ENCODE measurements at regions not wholly inside any gene's neighbourhood (a gene's known extent, or its start where the extent isn't known, plus 50 kb on each side); places are given as distances from the start of the nearest gene placed in this dataset.

- Histone ChIP-seq H3K9me3 (ENCODE audit: control insufficient read depth, insufficient read depth, low read length) (no peaks in the 10 kb centered on the region), H3K4me3 (ENCODE audit: low read length) (no peak overlapping the region), H3K4me2 (ENCODE audit: low read length) (no peak overlapping the region), H3F3A (ENCODE audit: control insufficient read depth, insufficient read depth) (no peaks in the 10 kb centered on the region), H3K27me3 (ENCODE audit: control insufficient read depth, low read length) (no peaks in the 10 kb centered on the region), H3K36me3 (ENCODE audit: control insufficient read depth, low read length) (no peaks in the 10 kb centered on the region), H3K9me2 (replicated peaks; ENCODE audit: control insufficient read depth, low read length) (no peaks in the 10 kb centered on the region), H3K27ac (ENCODE audit: low read depth, low read length) (no peak overlapping the region), H3K79me2 (ENCODE audit: control insufficient read depth, low read length) (no peaks in the 10 kb centered on the region), H4K20me1 (ENCODE audit: control insufficient read depth, insufficient read depth, low read depth, low read length) (no peaks in the 10 kb centered on the region), H3K4me1 (ENCODE audit: control insufficient read depth, low read length) (no peaks in the 10 kb centered on the region)
- no peak for TF ChIP-seq CTCF (IDR thresholded peaks at IDR 0.05; ENCODE audit: low read depth, low read length, poor library complexity, severe bottlenecking)
- no peak for TF ChIP-seq EZH2phosphoT487 (IDR thresholded peaks at IDR 0.05; ENCODE audit: borderline replicate concordance, low read length)
Observed at GRCh38 chr1:222390181-222390580, 157.7 kb downstream of the HHIPL2 start.

GRCh38 chr1:222387007-222387814, 160.7 kb downstream of the HHIPL2 start:
- no peaks in the 10 kb centered on the region for H3K4me1 ChIP-seq (ENCODE audit: control insufficient read depth, low read length)
- no peaks in the 10 kb centered on the region for H3K9me2 ChIP-seq (replicated peaks; ENCODE audit: control insufficient read depth, low read length)
- H3F3A ChIP-seq (ENCODE audit: control insufficient read depth, insufficient read depth) = no peaks in the 10 kb centered on the region
- H3K4me3 ChIP-seq (ENCODE audit: low read length) = no peak overlapping the region
- no peaks in the 10 kb centered on the region for H3K9me3 ChIP-seq (ENCODE audit: control insufficient read depth, insufficient read depth, low read length)
- H3K27ac ChIP-seq (ENCODE audit: low read depth, low read length) = no peak overlapping the region
- H3K36me3 ChIP-seq (ENCODE audit: control insufficient read depth, low read length) = no peaks in the 10 kb centered on the region
- H3K27me3 ChIP-seq (ENCODE audit: control insufficient read depth, low read length) = no peaks in the 10 kb centered on the region
- no peak overlapping the region for H3K4me2 ChIP-seq (ENCODE audit: low read length)
- H3K79me2 ChIP-seq (ENCODE audit: control insufficient read depth, low read length) = no peaks in the 10 kb centered on the region
- TF ChIP-seq CTCF (IDR thresholded peaks at IDR 0.05; ENCODE audit: low read depth, low read length, poor library complexity, severe bottlenecking) = peak; percentile 21
- TF ChIP-seq EZH2phosphoT487 (IDR thresholded peaks at IDR 0.05; ENCODE audit: borderline replicate concordance, low read length) = no peak
- H4K20me1 ChIP-seq (ENCODE audit: control insufficient read depth, insufficient read depth, low read depth, low read length) = no peaks in the 10 kb centered on the region

- no peaks in the 10 kb centered on the region for H3K9me2 ChIP-seq (replicated peaks; ENCODE audit: control insufficient read depth, low read length)
- no peaks in the 10 kb centered on the region for H3K9me3 ChIP-seq (ENCODE audit: control insufficient read depth, insufficient read depth, low read length)
- no peaks in the 10 kb centered on the region for H3K4me1 ChIP-seq (ENCODE audit: control insufficient read depth, low read length)
- no peak overlapping the region for H3K27ac ChIP-seq (ENCODE audit: low read depth, low read length)
- no peaks in the 10 kb centered on the region for H3K27me3 ChIP-seq (ENCODE audit: control insufficient read depth, low read length)
- no peaks in the 10 kb centered on the region for H4K20me1 ChIP-seq (ENCODE audit: control insufficient read depth, insufficient read depth, low read depth, low read length)
- H3K36me3 ChIP-seq (ENCODE audit: control insufficient read depth, low read length) = no peaks in the 10 kb centered on the region
- no peak overlapping the region for H3K4me3 ChIP-seq (ENCODE audit: low read length)
- H3K79me2 ChIP-seq (ENCODE audit: control insufficient read depth, low read length) = no peaks in the 10 kb centered on the region
- no peaks in the 10 kb centered on the region for H3F3A ChIP-seq (ENCODE audit: control insufficient read depth, insufficient read depth)
- H3K4me2 ChIP-seq (ENCODE audit: low read length) = no peak overlapping the region
- TF ChIP-seq EZH2phosphoT487 (IDR thresholded peaks at IDR 0.05; ENCODE audit: borderline replicate concordance, low read length) (no peak), CTCF (IDR thresholded peaks at IDR 0.05; ENCODE audit: low read depth, low read length, poor library complexity, severe bottlenecking) (no peak)
Observed at GRCh38 chr1:222385955-222386354, 161.9 kb downstream of the HHIPL2 start.
